PC-9 (cell line): ENCODE measurements at regions not wholly inside any gene's neighbourhood (a gene's known extent, or its start where the extent isn't known, plus 50 kb on each side); places are given as distances from the start of the nearest gene placed in this dataset.

Experiments
- EZH2 ChIP-seq: fragments of 200-600 bp; sonication (generic); IDR thresholded peaks from 2 replicates; pipeline ENCODE4 v1.8.0; 2017; ENCODE audit warnings: antibody characterized with exemption, low read depth
- TF ChIP-seq, protein P1 (sequence below): fragments of 200-600 bp; sonication (generic); conservative IDR thresholded peaks from 2 replicates; pipeline ENCODE4 v1.6.1; 2017; ENCODE audit warnings: mixed run types, antibody characterized with exemption, mild to moderate bottlenecking, moderate library complexity

DNA sequence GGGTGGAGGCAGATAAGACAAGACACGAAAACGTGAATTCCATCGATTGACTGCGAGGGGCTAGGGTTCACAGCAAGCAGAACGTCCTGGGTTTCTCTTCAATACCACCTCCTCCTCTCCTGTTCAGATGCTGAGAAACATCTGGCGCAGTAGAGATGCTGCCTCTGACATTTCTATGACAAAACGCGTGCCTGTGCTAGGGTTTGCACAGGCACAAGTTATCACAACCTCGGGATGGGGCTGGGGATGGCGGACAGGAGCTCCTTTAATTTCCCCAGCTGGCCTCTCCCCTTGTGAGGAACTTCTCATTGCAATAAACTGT is 99.8 kb upstream of the SVIL start:
- TF ChIP-seq, protein P1, sequence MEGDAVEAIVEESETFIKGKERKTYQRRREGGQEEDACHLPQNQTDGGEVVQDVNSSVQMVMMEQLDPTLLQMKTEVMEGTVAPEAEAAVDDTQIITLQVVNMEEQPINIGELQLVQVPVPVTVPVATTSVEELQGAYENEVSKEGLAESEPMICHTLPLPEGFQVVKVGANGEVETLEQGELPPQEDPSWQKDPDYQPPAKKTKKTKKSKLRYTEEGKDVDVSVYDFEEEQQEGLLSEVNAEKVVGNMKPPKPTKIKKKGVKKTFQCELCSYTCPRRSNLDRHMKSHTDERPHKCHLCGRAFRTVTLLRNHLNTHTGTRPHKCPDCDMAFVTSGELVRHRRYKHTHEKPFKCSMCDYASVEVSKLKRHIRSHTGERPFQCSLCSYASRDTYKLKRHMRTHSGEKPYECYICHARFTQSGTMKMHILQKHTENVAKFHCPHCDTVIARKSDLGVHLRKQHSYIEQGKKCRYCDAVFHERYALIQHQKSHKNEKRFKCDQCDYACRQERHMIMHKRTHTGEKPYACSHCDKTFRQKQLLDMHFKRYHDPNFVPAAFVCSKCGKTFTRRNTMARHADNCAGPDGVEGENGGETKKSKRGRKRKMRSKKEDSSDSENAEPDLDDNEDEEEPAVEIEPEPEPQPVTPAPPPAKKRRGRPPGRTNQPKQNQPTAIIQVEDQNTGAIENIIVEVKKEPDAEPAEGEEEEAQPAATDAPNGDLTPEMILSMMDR, result no peak
- TF ChIP-seq EZH2, result no peak
